Stimulated activated CD8-positive, alpha-beta memory T cell treated with anti-CD3 and anti-CD28 coated beads, Interleukin-12 subunit alpha, Interleukin-12 subunit beta, amount 100 ng/mL, for 4 hours (primary cell): ENCODE measurements at regions not wholly inside any gene's neighbourhood (a gene's known extent, or its start where the extent isn't known, plus 50 kb on each side); places are given as distances from the start of the nearest gene placed in this dataset.
"Not testable (repeated sequence)": the region's sequence is repeated elsewhere in the genome, so short reads cannot be mapped to it uniquely, and the experiment has no call there.

ENCODE experiments used
- DNase-seq: peaks from one replicate; pipeline ENCODE4 v3.0.0-alpha.2; 2020; ENCODE audit warnings: low read depth

DNA sequence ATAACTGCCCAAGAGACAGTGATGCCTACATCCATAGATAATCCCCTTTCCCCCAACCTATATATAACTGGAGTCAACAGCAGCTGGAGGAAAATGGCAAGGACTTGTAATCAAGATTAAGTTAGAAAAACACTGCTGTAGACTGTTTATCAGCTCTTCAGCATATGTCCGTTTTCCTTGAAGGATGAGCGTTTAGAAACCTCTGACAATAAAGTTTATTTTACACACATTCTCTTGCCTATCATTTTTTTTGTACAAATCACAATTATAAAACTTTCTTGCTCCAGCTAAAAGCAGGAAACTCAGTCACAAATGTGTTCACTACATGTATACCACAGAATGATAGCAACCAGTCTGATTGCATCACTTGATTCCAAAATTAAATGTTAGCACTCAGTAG lies 50.8 kb downstream of the PPIAL4G start:
- DNase-seq: not testable (repeated sequence)

DNA sequence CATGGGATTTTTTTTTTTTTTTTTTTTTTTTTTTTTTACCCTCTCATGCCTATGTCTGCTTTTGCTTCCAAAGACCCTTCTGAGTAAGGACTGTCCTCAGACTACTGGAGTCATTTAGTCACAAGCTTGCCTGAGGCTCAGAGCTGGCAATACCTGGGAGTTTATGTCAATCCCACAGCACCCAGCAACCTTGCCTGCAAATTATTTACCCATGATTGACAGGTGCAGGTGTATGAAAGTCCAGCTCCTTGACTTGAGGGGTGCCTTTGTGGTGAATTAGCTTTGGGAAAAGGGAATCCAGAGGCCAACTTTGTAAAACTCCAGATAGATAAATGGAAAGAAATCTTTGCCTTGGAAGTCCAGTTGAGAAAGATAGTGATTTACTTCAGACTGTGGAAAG lies 53.2 kb downstream of the PPIAL4G start:
- DNase-seq: not testable (repeated sequence)

DNA sequence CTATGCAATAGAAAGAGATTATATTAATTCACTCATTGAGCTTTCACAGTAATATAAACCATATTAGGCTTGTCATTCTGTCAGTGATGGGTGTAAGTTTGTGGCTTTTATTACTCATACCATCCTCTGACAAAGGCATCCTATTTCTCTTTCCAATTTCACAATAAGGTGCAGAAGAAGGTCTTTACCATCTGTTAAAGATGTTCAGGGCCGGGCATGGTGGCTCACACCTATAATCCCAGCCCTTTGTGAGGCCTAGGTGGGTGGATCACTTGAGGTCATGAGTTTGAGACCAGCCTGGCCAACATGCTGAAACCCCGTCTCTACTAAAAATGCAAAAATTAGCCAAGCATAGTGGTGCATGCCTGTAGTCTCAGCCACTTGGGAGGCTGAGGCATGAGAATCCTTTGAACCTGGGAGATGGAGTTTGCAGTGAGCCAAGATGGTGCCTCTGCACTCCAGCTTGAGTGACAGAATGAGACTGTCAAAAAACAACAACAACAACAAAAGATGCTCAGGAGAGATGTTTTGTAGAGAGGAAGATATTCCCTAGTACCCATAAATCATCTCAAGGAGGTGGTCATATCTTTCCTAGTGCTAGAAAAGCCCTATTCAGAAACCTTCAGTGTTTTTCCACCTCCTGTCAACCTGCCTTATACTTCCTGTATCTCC lies 56.0 kb downstream of the PPIAL4G start:
- not testable (repeated sequence) for DNase-seq

DNA sequence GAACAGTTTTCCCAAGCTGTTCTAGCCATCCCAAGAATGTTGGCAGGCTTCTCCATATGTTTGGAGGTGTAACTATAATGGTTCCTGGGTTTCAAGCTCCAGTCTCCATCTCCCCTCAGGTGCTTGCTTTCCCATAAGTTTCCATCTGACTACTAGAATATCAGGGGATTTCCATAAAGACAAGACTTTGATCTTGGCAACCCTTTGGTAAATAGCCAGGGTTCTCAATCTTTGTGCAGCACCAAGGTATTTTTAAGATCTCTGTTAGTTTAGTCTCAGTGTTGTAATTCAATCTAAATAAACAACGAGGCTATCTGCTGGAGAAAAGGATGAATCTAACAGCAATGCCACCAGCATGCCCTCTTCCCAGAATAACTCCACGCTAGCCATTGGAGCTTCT lies 56.7 kb downstream of the PPIAL4G start:
- DNase-seq: not testable (repeated sequence)

DNA sequence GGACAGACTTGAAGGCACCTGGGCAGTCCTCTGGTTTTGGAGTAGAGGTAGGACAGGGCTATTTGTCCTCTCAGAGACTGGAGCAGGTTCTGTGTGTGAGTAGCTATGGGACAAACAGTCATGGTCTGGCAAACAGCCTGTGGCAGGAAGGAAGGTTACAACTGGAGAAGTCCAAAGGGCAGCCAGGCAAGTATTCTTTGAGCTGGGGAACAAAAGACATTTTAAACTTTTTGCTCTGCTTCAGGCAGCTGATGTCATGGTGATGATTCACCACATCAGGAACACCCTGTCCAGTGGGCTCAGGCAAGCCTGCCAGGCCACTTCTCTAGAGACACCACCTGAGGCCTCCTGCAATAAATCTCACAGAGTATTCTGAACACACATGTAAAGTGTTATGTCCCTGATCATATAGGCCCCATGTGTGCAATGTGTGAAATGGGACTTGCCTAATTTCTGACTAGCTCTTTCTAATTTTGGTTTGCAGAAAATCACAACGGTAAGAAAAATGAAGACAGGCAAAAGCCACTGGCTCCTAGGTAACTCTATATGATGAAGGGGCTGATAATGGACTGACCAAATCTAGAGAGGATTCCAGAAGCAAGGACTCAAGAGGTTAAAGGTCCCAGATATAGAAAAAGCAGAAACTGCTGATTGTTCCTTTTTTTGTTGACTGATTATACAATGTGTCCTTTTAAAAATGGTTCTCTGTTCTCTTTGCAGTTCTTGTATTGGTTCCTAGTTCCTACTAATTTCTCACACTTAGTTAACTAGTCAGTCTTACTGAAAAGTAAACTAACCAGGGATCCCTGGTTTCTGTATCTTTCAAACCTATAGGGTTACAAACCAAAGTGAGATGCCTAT lies 58.7 kb downstream of the PPIAL4G start:
- DNase-seq: not testable (repeated sequence)

DNA sequence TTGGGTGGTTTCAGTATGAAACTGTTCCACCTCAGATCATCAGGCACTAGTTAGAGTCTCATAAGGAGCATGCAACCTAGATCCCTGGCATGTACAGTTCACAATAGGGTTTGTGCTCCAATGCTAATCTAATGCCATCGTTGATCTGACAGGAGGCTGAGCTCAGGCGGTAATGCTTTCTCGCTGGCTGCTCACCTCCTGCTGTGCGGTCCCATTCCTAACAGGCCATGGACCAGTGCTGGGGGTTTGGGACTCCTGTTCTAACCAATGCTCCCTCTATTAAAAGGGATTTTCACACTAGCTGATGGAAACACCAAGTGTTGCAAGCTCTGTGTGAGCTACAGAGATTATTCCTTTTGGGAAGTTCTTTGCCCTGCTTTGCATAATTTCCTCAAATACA lies 60.2 kb downstream of the PPIAL4G start:
- DNase-seq: not testable (repeated sequence)

DNA sequence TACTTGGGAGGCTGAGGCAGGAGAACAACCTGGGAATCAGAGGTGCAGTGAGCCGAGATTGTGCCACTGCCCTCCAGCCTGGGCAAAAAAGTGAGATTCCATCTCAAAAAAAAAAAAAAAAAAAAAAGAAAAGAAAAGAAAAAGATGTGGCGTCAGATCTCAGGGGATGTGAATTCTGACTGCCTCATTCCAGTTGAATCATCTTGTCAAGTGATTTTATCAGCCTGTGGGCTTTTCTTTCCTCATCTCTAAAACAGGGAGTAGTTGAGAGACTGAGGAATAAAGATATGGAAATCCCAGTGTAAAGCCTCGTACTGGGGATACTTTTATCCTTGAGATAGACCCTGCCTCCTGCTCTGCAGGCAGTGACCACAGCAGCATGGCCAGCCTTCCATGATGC lies 65.9 kb downstream of the PPIAL4G start:
- DNase-seq: not testable (repeated sequence)

DNA sequence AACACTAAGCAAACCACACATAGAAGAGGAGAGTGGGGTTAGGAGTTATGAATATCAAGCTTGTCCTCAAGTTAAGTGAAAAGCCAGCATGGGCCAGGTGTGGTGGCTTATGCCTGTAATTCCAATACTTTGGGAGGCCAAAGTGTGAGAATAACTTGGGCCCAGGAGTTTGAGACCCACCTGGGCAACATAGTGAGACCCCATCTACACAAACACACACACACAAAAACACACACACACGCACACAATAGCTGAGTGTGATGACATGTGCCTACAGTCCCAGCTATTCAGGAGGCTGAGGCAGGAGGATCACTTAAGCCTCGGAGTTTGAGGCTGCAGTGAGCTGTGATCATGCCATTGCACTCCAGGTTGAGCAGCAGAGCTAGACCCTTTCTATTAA lies 69.7 kb downstream of the PPIAL4G start:
- DNase-seq: not testable (repeated sequence)

DNA sequence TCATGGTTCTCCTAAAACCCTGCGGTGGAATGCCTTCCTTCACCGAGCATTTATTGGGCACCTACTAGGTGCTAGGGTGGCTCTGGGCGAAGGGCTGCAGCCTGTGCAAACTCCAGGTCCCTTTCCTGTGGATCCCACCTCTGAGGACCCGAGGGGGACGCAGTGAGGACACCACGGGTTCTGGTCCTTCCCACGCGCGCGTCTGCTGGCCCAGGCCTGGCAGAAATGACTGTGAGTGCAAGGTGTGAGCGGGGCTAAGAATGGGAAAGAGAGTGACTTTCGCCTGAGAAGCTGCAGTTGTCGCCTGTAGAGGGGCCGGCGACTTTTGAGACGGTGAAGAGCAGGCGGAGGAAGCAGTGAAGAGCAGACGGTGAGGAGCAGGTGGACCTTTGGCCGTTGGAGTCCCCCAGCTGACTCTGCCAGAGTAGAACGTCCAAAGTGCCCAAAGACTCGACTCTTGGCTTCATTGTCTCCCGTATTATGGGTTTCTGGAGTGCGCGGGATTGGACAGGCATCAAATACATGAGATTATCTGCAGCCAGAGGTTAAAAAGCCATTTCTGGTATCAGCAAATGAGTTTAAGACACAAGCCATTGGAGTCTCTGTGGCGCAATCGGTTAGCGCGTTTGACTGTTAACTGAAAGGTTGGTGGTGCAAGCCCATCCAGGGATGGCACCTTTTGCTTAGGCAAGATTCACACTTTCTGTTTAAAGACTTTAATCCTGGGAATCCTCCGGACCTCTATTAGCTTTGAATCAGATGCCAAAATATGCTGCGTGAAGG lies 78.1 kb downstream of the PPIAL4G start:
- not testable (repeated sequence) for DNase-seq

DNA sequence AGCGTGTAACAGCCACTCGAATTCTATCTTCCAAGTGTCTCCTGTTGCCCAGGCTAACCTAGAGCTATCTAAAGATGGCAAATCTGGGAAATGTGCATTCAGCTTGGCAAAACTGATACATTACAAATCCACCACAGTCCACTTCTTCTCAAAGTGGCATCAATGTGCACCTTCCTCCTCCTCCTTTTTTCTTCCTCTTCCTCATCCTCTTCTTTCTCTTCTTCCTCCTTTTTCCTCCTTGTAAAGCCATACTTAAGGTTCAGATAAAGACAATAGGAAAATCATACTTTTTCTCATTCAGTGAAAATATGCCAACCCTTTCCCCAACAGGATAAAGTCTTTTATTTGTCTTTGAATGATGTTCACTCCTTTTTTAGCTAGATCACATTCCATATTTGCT lies 79.2 kb downstream of the PPIAL4G start:
- DNase-seq: not testable (repeated sequence)

DNA sequence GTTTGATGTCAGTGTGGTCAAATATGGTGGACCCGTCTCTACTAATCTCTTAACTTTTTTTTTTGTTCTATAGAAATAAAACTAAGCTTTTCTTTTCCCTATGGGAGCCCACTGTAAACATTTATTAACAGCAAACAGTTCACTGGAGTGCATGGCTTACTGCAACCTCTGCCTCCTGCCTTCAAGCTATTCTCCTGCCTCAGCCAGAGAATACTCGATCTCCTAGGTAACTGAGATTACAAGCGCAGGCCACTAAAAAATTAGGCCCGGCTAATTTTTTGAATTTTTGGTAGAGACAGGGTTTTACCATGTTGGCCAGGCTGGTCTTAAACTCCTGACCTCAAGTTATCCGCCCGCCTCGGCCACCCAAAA lies 80.0 kb downstream of the PPIAL4G start:
- DNase-seq: not testable (repeated sequence)

DNA sequence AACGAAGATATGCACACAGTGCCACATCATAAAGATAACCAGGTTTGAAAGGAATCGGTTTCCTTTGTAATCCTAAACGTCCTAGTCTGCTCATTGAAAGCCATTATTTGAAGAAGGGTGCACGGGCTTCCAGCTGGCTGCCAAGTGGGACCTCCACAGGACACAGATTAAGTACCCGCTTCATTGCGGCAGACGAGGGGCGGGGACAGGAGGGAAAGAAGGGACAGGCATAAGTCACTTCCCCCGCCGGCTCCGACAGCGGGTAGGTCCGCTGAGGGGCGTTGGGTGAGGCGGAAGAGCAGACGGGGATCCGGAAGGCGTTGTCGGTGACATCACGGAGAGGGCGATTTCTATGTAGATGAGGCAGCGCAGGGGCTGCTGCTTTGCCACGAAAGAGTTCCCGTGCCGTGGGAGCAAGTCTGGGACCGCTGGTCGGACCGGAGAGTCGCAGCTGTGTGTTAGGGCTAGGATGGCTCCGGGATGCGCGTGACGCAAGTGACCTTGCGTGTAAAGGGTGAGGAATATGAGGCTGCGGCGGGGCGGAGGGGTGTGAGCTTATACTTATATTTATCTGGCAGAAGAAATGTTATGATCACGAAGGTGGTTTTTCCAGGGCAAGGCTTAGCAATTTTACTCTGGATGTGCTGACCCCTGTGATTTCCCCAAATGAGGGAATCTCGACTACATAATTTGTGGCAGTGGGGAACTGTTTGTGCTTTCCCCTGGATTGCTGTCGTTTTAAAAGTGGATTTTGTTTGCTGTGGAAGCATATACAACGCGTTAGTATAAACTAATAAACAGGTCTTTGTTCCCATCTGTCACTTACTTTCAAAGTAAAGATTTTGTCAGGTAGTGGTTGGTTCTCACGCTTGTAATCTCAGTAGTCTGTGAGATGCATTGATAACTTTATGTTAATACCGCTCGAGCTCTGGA lies 80.7 kb downstream of the PPIAL4G start:
- DNase-seq: peak; percentile 72

DNA sequence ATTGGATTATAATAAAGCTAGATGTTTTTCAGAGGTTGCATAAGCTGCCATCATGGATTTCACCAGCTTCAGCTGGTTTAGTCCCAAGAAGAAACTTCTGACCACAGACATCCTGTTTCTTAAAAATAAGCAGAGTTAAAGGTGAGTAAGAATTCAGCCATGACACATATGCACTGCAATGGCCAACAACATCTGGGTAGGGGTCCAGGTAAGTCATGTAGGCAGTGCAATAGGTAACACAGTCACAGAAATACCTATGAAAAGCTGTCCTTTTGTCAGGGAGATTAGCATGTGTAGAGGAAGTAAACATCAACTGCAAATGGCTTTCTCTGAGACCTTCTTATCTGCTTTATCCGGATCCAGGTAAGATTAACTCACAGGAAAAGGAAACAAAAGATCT lies 85.6 kb downstream of the PPIAL4G start:
- not testable (repeated sequence) for DNase-seq

DNA sequence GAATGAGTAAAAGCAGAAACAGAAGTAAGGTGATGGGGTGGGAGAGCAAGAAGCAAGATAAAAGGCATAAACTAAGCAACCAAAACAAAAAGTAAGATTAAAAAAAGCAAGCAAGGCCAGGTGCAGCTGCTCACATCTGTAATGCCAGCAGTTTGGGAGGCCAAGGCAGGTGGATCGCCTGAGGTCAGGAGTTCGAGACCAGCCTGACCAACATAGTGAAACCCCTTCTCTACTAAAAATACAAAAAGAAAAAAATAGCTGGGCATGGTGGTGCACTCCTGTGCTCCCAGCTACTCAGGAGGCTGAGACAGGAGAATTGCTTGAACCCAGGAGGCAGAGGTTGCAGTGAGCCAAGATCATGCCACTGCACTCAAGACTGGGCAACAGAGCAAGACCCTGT lies 90.6 kb downstream of the PPIAL4G start:
- not testable (repeated sequence) for DNase-seq

DNA sequence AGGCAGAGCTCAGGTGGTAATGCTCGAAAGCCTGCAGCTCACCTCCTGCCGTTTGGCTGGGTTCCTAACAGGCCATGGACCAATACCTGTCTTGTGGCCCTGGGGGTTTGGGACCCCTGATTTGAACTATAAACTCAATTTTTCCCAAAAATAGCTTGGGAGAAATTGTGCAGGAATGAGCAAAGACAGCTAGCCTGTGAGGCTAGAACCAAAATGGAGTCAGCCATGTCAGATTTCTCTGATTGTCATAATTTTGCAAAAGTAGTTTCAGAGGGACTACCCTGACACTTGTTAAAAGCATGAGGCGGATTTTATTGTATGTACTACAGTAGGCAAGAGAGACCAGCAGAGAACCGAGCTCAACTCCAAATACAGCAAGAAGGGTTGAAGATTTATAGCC lies 91.8 kb downstream of the PPIAL4G start:
- not testable (repeated sequence) for DNase-seq

DNA sequence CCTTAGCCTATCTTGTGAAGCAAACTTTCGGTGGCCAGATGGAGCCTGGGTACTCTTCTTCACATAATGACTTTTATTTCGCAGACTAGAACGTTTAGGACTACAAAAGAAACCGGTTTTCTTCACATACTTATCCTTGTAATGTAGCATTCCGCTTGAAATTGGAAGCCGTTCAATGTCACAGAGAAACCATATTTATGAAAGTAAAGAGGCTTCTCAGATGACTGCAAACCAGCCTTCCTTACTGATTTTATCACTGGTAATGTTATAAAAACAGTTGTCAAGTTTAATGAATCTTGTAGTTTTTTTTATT lies 94.1 kb downstream of the PPIAL4G start:
- no peak for DNase-seq

DNA sequence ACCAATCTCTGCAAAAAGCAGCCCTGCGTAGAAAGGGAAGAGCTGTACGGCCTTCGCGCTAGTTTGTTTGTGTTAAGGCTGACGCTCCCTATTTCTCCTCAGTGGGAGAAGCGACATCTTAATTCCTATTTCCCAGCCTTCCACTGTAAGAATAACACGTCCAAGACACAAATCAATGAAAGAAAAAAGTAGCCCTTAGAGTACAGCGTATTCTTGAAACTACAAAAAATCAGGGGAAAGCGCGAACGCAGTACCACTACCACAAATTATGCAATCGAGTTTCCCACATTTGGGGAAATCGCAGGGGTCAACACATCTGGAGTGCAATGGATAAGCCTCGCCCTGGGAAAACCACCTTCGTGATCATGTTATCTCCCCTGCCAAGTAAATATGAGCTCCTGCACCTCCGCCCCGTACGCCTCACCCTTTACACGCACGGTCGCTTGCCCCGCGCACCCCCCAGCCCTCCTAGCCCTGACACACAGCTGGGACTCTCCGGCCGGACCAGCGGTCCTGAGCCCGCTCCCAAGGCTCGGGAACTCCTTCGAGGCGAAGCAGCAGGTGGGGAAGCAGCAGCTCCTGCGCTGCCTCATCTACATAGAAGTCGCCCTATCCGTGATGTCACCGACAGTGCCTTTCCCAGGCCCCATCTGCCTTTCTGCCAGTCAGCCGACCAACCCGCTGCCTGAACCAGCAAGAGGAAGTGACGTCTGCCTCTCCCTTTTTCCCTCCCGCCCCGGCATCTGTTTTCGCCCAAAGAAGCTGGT lies 94.7 kb downstream of the PPIAL4G start:
- peak; percentile 71 for DNase-seq

DNA sequence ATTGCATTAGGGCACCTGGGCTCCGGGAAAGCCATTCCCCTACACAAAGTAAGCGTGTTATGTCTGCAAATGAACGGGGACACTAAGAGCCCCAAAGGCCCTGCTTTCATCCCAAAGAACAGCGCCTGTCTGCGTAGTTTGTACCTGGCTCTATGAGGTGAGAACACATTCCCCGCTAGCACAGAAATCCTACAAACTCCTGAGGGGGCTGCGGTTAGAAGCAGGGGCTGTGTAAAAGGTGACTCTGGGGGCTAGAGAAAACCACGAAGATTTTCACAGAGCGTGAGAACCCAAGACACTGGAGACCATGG lies 95.2 kb downstream of the PPIAL4G start:
- DNase-seq: not testable (repeated sequence)

DNA sequence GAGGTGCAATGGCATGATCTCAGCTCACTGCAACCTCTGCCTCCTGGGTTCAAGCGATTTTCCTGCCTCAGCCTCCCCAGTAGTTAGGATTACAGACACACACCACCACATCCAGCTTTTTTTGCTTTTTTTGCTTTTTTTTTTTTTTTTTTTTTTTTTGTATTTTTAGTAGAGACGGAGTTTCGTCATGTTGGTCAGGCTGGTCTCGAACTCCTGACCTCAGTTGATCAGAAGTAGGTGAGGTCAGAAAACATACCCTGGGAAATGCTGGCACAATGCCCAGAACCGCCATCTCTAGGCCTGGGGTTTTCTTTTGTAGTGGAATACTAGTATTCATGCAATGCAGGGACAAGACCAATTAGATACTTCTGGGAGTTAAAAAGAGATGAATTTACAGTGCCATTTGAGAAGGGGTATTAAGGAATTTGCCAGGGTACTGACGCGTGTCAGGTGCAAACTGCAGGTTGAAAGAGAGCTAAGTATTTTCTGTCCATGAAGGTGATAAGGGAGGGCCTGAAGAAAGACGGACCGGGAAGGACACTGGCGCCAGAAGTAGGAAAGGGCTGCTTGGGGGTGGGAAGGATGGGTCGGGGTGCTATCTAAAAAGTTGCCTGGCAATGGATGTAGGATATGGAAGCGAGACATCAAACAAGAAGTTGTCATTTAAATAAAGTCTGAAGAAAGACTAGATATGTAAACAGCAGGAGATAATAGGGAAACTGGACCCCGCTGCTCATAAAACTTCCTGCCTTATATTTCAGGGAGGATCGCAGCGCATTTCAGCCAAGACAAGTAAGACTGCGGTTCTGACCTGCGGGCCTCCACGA lies 95.8 kb downstream of the PPIAL4G start:
- not testable (repeated sequence) for DNase-seq

DNA sequence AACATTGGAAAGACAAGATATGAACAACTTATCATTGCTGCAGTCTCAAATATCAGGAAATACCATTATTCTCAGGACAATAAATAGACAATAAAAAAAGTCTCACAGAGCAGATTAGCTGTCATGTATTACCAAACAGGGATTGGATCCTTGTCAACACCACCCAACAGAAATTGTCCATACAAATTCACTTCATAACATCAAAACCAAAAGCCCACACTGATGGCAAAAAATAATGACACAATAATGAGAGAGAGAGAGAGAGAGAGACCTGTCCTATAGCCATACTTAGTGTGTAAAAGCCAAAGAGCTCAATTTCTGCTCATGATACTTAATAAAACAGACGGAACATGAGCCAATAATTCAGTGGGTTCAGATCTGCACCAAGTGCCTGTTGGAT lies 96.5 kb downstream of the PPIAL4G start:
- no peak for DNase-seq
